ENCODE measurements at regions not wholly inside any gene's neighbourhood (a gene's known extent, or its start where the extent isn't known, plus 50 kb on each side); places are given as distances from the start of the nearest gene placed in this dataset.

DNA sequence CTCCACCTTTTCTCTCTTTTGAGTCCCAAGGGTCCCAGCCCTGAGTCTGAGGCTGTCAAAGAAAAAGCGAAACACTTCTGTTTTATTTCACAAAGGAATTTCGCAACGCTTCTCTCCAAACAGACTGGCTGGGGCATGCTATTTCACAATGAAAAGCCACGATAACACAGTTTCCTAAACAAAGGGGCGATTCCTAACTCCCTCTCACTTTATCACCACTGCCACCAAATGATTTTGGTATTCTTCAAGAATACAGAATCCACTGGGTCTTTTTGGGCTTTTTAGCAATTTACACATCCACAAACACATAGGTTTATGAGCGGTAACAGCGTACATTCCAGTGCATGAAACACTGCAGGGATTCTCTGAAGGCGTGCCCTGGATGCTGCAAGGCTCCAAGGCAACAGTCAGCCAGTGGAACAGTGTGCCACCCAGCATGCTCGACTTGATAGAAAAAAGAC lies 161.2 kb downstream of the DAD1 start:
- no peak for TF ChIP-seq SP1 (IDR thresholded peaks at IDR 0.05)
- TF ChIP-seq BHLHE40 (IDR thresholded peaks at IDR 0.05; ENCODE audit: borderline replicate concordance) = no peak
- no peak for TF ChIP-seq ARNT (IDR thresholded peaks at IDR 0.05)
- no peak for TF ChIP-seq NFRKB (IDR thresholded peaks at IDR 0.05)
- no peak for TF ChIP-seq FOXM1 (IDR thresholded peaks at IDR 0.05; ENCODE audit: borderline replicate concordance)
- no peak for TF ChIP-seq TARDBP (IDR thresholded peaks at IDR 0.05)
- no peak for TF ChIP-seq CTBP1 (IDR thresholded peaks at IDR 0.05; ENCODE audit: borderline replicate concordance)
- TF ChIP-seq ZNF384 (IDR thresholded peaks at IDR 0.05) = no peak
- no peak for TF ChIP-seq HDGF (IDR thresholded peaks at IDR 0.05; ENCODE audit: borderline replicate concordance)

Measured in HEK293T (cell line).